ENCODE measurements at regions not wholly inside any gene's neighbourhood (a gene's known extent, or its start where the extent isn't known, plus 50 kb on each side); places are given as distances from the start of the nearest gene placed in this dataset.

DNA sequence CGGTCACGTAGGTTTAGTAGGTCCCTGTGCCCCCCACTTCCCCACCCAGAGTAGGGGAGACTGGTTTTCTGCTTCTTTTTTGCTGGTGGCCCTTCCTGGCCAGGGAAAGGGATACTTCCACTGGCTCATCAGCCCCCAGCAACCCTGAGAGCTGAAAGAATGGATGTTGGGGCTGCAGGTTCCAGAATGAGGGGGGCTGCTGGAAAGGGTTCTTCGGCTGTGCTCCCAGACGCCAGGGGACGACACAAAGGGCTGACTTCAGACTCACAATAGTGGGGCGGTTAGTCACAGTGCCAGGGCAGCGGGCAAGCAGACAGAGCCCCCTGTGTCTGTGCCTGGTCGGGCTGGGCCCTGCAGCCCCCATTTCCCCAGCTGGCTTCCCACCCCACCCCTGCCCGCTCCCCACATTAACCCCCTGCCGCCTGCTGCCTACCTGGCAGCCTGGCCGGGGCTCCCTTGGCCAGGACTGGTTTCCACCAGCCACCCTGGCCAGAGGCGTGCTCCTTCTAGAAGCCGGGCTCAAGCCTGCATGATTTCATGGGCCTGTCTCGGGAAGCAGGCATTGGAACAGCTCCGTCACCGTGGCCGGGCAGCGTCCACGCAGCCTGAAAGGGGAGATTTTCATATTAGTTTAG, 79.1 kb upstream of the WNT7B start:
- TF ChIP-seq, protein P1, sequence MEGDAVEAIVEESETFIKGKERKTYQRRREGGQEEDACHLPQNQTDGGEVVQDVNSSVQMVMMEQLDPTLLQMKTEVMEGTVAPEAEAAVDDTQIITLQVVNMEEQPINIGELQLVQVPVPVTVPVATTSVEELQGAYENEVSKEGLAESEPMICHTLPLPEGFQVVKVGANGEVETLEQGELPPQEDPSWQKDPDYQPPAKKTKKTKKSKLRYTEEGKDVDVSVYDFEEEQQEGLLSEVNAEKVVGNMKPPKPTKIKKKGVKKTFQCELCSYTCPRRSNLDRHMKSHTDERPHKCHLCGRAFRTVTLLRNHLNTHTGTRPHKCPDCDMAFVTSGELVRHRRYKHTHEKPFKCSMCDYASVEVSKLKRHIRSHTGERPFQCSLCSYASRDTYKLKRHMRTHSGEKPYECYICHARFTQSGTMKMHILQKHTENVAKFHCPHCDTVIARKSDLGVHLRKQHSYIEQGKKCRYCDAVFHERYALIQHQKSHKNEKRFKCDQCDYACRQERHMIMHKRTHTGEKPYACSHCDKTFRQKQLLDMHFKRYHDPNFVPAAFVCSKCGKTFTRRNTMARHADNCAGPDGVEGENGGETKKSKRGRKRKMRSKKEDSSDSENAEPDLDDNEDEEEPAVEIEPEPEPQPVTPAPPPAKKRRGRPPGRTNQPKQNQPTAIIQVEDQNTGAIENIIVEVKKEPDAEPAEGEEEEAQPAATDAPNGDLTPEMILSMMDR (IDR thresholded peaks at IDR 0.05), result no peak
- TF ChIP-seq POLR2A (IDR thresholded peaks at IDR 0.05), result no peak
